AG10803 (cell line): ENCODE measurements at regions not wholly inside any gene's neighbourhood (a gene's known extent, or its start where the extent isn't known, plus 50 kb on each side); places are given as distances from the start of the nearest gene placed in this dataset.
"Not testable (repeated sequence)": the region's sequence is repeated elsewhere in the genome, so short reads cannot be mapped to it uniquely, and the experiment has no call there.

Experiments
- DNase-seq: peaks from one replicate; pipeline ENCODE4 v3.0.0; 2010; ENCODE audit warnings: low read depth
- H3K4me3 ChIP-seq: 2 replicates; pipeline ENCODE4 v1.5.1; 2011; ENCODE audit warnings: mild to moderate bottlenecking, low read length, control low read depth
- CTCF ChIP-seq: conservative IDR thresholded peaks from 2 replicates; pipeline ENCODE4 v1.5.1; 2011; ENCODE audit warnings: mild to moderate bottlenecking, low read length, control low read depth, inconsistent platforms

GRCh38 chr15:22664294-22665058, 122.0 kb upstream of the NIPA1 start:
- peak; percentile 47 for DNase-seq
- peak overlapping the region; percentile 63 for H3K4me3 ChIP-seq

GRCh38 chr15:22665059-22665702, 121.3 kb upstream of the NIPA1 start:
- H3K4me3 ChIP-seq: peak overlapping the region; percentile 63
- DNase-seq: peak; percentile 89

- peak overlapping the region; percentile 63 for H3K4me3 ChIP-seq
Observed at GRCh38 chr15:22665711-22666110, 120.7 kb upstream of the NIPA1 start.

GRCh38 chr15:22684786-22685185, 101.7 kb upstream of the NIPA1 start:
- not testable (repeated sequence) for H3K4me3 ChIP-seq, DNase-seq

More at GRCh38 chr15:22665711-22666110, 120.7 kb upstream of the NIPA1 start:
- DNase-seq: not testable (repeated sequence)

- not testable (repeated sequence) for DNase-seq, H3K4me3 ChIP-seq
Observed at GRCh38 chr15:22699881-22700280, 86.6 kb upstream of the NIPA1 start.

GRCh38 chr15:22710831-22711341, 75.6 kb upstream of the NIPA1 start:
- not testable (repeated sequence) for DNase-seq, H3K4me3 ChIP-seq

GRCh38 chr15:22713933-22714332, 72.5 kb upstream of the NIPA1 start:
- DNase-seq, H3K4me3 ChIP-seq: not testable (repeated sequence)

GRCh38 chr15:22714358-22715132, 71.9 kb upstream of the NIPA1 start:
- not testable (repeated sequence) for H3K4me3 ChIP-seq, DNase-seq

GRCh38 chr15:22715133-22715845, 71.2 kb upstream of the NIPA1 start:
- not testable (repeated sequence) for H3K4me3 ChIP-seq, DNase-seq

GRCh38 chr15:22719980-22720379, 66.5 kb upstream of the NIPA1 start:
- DNase-seq, H3K4me3 ChIP-seq: not testable (repeated sequence)
- TF ChIP-seq CTCF: peak; percentile 21

GRCh38 chr15:22726104-22726503, 60.3 kb upstream of the NIPA1 start:
- DNase-seq, H3K4me3 ChIP-seq: not testable (repeated sequence)

- not testable (repeated sequence) for DNase-seq, H3K4me3 ChIP-seq
Observed at GRCh38 chr15:22735067-22735466, 51.4 kb upstream of the NIPA1 start.

GRCh38 chr15:22735781-22736180, 50.7 kb upstream of the NIPA1 start:
- peak; percentile 61 for DNase-seq
- H3K4me3 ChIP-seq: no peak overlapping the region
- no peak for TF ChIP-seq CTCF

- DNase-seq, H3K4me3 ChIP-seq: not testable (repeated sequence)
Observed at GRCh38 chr15:22736200-22736599, 50.2 kb upstream of the NIPA1 start.
